SK-N-SH treated with all-trans-retinoic acid at 6 μM for 48 hours (cell line): ENCODE measurements at regions not wholly inside any gene's neighbourhood (a gene's known extent, or its start where the extent isn't known, plus 50 kb on each side); places are given as distances from the start of the nearest gene placed in this dataset.

Experiments used
- ATAC-seq: fragments of 200-7000 bp; cut with Tn5 transposase; 3 replicates; pipeline ENCODE4 v1.9.1; 2020; ENCODE audit warnings: mild to moderate bottlenecking, moderate library complexity
- ARNTL ChIP-seq: fragments of 450-650 bp; formaldehyde crosslinking; IDR thresholded peaks from 2 replicates; pipeline ENCODE4 v1.5.0; 2020; ENCODE audit warnings: low read depth, mild to moderate bottlenecking, moderate library complexity, borderline replicate concordance
- BACH2 ChIP-seq: fragments of 250-450 bp; sonication (Bioruptor Pico); IDR thresholded peaks from 2 replicates; pipeline ENCODE4 v1.9.0; 2021; ENCODE audit warnings: mild to moderate bottlenecking, borderline replicate concordance
- CSDC2 ChIP-seq: fragments of 250-450 bp; sonication (Bioruptor Pico); IDR thresholded peaks from 2 replicates; pipeline ENCODE4 v1.5.0; 2020; ENCODE audit warnings: mild to moderate bottlenecking, moderate library complexity
- ESRRG ChIP-seq: fragments of 250-450 bp; sonication (Bioruptor Pico); IDR thresholded peaks from 2 replicates; pipeline ENCODE4 v1.6.1; 2021; ENCODE audit warnings: mild to moderate bottlenecking
- GLIS3 ChIP-seq: fragments of 250-450 bp; sonication (Bioruptor Pico); IDR thresholded peaks from 2 replicates; pipeline ENCODE4 v1.5.0; 2020; ENCODE audit warnings: mild to moderate bottlenecking, moderate library complexity
- ISL1 ChIP-seq: fragments of 250-450 bp; sonication (Bioruptor Pico); IDR thresholded peaks from 2 replicates; pipeline ENCODE4 v2.1.2; 2022; ENCODE audit warnings: mild to moderate bottlenecking, moderate library complexity
- OSR1 ChIP-seq: fragments of 250-450 bp; sonication (Bioruptor Pico); IDR thresholded peaks from 2 replicates; pipeline ENCODE4 v1.8.0; 2022; ENCODE audit warnings: moderate library complexity, mild to moderate bottlenecking, inconsistent platforms
- PPARA ChIP-seq: fragments of 250-450 bp; sonication (Bioruptor Pico); IDR thresholded peaks from 2 replicates; pipeline ENCODE4 v1.5.0; 2020; ENCODE audit warnings: mild to moderate bottlenecking, borderline replicate concordance
- RARB ChIP-seq: fragments of 250-450 bp; sonication (Bioruptor Pico); IDR thresholded peaks from 2 replicates; pipeline ENCODE4 v1.8.0; 2021; ENCODE audit warnings: mild to moderate bottlenecking, moderate library complexity
- SNAI2 ChIP-seq: fragments of 250-450 bp; sonication (Bioruptor Pico); IDR thresholded peaks from 2 replicates; pipeline ENCODE4 v1.5.0; 2020; ENCODE audit warnings: mild to moderate bottlenecking, moderate library complexity
- TCF4 ChIP-seq: fragments of 250-450 bp; sonication (Bioruptor Pico); IDR thresholded peaks from 2 replicates; pipeline ENCODE4 v1.8.0; 2021; ENCODE audit warnings: mild to moderate bottlenecking, moderate library complexity, borderline replicate concordance
- ZFP3 ChIP-seq: fragments of 250-450 bp; sonication (Bioruptor Pico); IDR thresholded peaks from 2 replicates; pipeline ENCODE4 v1.5.0; 2020; ENCODE audit warnings: mild to moderate bottlenecking, moderate library complexity
- ZFP30 ChIP-seq: fragments of 450-650 bp; formaldehyde crosslinking; IDR thresholded peaks from 2 replicates; pipeline ENCODE4 v1.5.0; 2022; ENCODE audit warnings: mild to moderate bottlenecking, moderate library complexity
- ZNF565 ChIP-seq: fragments of 450-650 bp; formaldehyde crosslinking; conservative IDR thresholded peaks from 2 replicates; pipeline ENCODE4 v1.5.0; 2020; ENCODE audit warnings: low read depth, mild to moderate bottlenecking, moderate library complexity
- ZNF70 ChIP-seq: fragments of 450-650 bp; formaldehyde crosslinking; IDR thresholded peaks from 2 replicates; pipeline ENCODE4 v1.5.0; 2020; ENCODE audit warnings: mild to moderate bottlenecking, moderate library complexity
- ZNF8 ChIP-seq: fragments of 450-650 bp; formaldehyde crosslinking; IDR thresholded peaks from 2 replicates; pipeline ENCODE4 v1.5.0; 2020; ENCODE audit warnings: mild to moderate bottlenecking, moderate library complexity
- TF ChIP-seq, protein P1 (sequence below): fragments of 250-450 bp; sonication (Bioruptor Pico); IDR thresholded peaks from 2 replicates; pipeline ENCODE4 v1.8.0; 2020; ENCODE audit warnings: mild to moderate bottlenecking, moderate library complexity, borderline replicate concordance
- TF ChIP-seq, protein P2 (sequence below): fragments of 250-450 bp; sonication (Bioruptor Pico); IDR thresholded peaks from 2 replicates; pipeline ENCODE4 v1.8.0; 2021; ENCODE audit warnings: low read depth, mild to moderate bottlenecking, moderate library complexity, borderline replicate concordance
- TF ChIP-seq, protein P3 (sequence below): fragments of 250-450 bp; sonication (Bioruptor Pico); IDR thresholded peaks from 2 replicates; pipeline ENCODE4 v1.5.0; 2020; ENCODE audit warnings: mild to moderate bottlenecking, moderate library complexity
- TF ChIP-seq, protein P4 (sequence below): fragments of 250-450 bp; sonication (Bioruptor Pico); IDR thresholded peaks from 2 replicates; pipeline ENCODE4 v1.5.1; 2021; ENCODE audit warnings: mild to moderate bottlenecking, moderate library complexity
- TF ChIP-seq, protein P5 (sequence below): fragments of 250-450 bp; sonication (Bioruptor Pico); IDR thresholded peaks from 2 replicates; pipeline ENCODE4 v1.5.1; 2020; ENCODE audit warnings: low read depth, mild to moderate bottlenecking, moderate library complexity

DNA sequence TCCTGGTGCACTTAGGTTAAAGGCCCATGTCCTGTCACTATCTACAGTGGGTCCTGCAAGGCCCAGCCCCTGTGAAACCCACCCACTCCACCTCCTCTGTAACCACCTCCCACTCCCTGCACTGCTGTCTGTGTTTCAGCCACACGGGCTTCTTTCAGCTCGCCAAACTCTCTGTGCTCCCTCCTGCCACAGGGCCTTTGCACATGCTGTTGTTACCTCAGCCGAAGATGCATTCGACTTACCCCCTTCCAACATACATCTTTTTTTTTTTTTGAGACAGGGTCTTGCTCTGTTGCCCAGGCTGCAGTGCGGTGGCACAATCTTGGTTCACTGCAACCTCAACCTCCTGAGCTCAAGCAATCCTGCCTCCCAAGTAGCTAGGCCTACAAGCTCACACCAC, 76.5 kb upstream of the RPL38 start:
- TF ChIP-seq ZNF565 (no peak), ZFP30 (CRISPR knock-in tag) (no peak), CSDC2 (CRISPR knock-in tag) (no peak), BACH2 (CRISPR knock-in tag) (no peak), ESRRG (CRISPR knock-in tag) (no peak), PPARA (CRISPR knock-in tag) (no peak), TCF4 (CRISPR knock-in tag) (no peak), ARNTL (CRISPR knock-in tag) (no peak), ISL1 (CRISPR knock-in tag) (no peak), OSR1 (no peak), ZFP3 (CRISPR knock-in tag) (no peak), ZNF8 (CRISPR knock-in tag) (no peak)
- TF ChIP-seq, protein P1, sequence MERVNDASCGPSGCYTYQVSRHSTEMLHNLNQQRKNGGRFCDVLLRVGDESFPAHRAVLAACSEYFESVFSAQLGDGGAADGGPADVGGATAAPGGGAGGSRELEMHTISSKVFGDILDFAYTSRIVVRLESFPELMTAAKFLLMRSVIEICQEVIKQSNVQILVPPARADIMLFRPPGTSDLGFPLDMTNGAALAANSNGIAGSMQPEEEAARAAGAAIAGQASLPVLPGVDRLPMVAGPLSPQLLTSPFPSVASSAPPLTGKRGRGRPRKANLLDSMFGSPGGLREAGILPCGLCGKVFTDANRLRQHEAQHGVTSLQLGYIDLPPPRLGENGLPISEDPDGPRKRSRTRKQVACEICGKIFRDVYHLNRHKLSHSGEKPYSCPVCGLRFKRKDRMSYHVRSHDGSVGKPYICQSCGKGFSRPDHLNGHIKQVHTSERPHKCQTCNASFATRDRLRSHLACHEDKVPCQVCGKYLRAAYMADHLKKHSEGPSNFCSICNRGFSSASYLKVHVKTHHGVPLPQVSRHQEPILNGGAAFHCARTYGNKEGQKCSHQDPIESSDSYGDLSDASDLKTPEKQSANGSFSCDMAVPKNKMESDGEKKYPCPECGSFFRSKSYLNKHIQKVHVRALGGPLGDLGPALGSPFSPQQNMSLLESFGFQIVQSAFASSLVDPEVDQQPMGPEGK (CRISPR knock-in tag) = no peak
- TF ChIP-seq, protein P2, sequence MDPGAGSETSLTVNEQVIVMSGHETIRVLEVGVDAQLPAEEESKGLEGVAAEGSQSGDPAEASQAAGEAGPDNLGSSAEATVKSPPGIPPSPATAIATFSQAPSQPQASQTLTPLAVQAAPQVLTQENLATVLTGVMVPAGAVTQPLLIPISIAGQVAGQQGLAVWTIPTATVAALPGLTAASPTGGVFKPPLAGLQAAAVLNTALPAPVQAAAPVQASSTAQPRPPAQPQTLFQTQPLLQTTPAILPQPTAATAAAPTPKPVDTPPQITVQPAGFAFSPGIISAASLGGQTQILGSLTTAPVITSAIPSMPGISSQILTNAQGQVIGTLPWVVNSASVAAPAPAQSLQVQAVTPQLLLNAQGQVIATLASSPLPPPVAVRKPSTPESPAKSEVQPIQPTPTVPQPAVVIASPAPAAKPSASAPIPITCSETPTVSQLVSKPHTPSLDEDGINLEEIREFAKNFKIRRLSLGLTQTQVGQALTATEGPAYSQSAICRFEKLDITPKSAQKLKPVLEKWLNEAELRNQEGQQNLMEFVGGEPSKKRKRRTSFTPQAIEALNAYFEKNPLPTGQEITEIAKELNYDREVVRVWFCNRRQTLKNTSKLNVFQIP (CRISPR knock-in tag) = no peak
- TF ChIP-seq, protein P3, sequence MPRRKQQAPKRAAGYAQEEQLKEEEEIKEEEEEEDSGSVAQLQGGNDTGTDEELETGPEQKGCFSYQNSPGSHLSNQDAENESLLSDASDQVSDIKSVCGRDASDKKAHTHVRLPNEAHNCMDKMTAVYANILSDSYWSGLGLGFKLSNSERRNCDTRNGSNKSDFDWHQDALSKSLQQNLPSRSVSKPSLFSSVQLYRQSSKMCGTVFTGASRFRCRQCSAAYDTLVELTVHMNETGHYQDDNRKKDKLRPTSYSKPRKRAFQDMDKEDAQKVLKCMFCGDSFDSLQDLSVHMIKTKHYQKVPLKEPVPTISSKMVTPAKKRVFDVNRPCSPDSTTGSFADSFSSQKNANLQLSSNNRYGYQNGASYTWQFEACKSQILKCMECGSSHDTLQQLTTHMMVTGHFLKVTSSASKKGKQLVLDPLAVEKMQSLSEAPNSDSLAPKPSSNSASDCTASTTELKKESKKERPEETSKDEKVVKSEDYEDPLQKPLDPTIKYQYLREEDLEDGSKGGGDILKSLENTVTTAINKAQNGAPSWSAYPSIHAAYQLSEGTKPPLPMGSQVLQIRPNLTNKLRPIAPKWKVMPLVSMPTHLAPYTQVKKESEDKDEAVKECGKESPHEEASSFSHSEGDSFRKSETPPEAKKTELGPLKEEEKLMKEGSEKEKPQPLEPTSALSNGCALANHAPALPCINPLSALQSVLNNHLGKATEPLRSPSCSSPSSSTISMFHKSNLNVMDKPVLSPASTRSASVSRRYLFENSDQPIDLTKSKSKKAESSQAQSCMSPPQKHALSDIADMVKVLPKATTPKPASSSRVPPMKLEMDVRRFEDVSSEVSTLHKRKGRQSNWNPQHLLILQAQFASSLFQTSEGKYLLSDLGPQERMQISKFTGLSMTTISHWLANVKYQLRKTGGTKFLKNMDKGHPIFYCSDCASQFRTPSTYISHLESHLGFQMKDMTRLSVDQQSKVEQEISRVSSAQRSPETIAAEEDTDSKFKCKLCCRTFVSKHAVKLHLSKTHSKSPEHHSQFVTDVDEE = no peak
- TF ChIP-seq, protein P4, sequence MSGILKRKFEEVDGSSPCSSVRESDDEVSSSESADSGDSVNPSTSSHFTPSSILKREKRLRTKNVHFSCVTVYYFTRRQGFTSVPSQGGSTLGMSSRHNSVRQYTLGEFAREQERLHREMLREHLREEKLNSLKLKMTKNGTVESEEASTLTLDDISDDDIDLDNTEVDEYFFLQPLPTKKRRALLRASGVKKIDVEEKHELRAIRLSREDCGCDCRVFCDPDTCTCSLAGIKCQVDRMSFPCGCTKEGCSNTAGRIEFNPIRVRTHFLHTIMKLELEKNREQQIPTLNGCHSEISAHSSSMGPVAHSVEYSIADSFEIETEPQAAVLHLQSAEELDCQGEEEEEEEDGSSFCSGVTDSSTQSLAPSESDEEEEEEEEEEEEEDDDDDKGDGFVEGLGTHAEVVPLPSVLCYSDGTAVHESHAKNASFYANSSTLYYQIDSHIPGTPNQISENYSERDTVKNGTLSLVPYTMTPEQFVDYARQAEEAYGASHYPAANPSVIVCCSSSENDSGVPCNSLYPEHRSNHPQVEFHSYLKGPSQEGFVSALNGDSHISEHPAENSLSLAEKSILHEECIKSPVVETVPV = no peak

DNA sequence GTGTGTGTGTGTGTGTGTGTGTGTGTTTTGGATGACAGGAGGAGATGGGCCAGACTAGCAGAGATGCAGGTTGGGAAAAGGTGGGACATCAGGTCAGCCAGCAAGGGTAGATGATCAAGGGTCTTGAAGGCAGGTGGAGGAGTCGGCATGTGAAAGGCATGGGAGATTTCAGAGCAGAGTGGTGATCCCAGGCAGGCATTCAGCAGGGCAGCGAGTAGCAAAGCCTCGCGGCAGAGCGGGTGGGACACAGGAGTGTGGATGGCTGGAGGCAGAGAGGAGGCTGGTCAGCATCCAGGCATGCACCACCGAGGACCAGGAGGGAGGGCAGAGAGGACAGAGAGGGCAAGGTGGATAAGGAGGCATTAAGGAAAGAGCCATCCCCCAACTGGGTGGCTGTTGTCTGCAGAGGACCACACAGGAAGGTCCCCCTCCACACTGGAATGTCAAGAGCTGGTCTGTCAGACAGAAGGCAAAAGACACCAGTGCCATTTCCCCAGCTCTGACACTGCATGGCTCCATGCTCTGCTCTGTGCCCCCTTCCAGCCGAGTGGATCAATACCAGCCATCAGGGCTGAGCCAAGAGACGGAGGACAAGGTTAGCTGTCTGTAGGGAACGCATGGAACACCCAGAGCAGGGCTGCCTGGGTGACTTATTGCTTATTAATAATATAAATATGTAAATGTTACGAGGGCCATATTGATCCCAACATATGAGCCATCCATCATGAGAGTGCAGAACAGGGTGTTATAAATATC, 74.8 kb upstream of the RPL38 start:
- no peak for ATAC-seq
- TF ChIP-seq, protein P1 (CRISPR knock-in tag) = no peak
- TF ChIP-seq, protein P5, sequence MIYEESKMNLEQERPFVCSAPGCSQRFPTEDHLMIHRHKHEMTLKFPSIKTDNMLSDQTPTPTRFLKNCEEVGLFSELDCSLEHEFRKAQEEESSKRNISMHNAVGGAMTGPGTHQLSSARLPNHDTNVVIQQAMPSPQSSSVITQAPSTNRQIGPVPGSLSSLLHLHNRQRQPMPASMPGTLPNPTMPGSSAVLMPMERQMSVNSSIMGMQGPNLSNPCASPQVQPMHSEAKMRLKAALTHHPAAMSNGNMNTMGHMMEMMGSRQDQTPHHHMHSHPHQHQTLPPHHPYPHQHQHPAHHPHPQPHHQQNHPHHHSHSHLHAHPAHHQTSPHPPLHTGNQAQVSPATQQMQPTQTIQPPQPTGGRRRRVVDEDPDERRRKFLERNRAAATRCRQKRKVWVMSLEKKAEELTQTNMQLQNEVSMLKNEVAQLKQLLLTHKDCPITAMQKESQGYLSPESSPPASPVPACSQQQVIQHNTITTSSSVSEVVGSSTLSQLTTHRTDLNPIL = no peak
- TF ChIP-seq ZFP30 (CRISPR knock-in tag) = no peak
- TF ChIP-seq CSDC2 (CRISPR knock-in tag) = no peak
- TF ChIP-seq SNAI2 (CRISPR knock-in tag) = no peak
- TF ChIP-seq, protein P4 = no peak
- TF ChIP-seq ISL1 (CRISPR knock-in tag) = no peak
- no peak for TF ChIP-seq TCF4 (CRISPR knock-in tag)
- TF ChIP-seq, protein P2 (CRISPR knock-in tag) = no peak
- TF ChIP-seq RARB (CRISPR knock-in tag) = no peak
- no peak for TF ChIP-seq ZNF70 (CRISPR knock-in tag)
- TF ChIP-seq ARNTL (CRISPR knock-in tag) = no peak
- TF ChIP-seq ZNF565 = no peak
- TF ChIP-seq OSR1 = no peak
- no peak for TF ChIP-seq GLIS3

More for the DNA sequence above, 76.5 kb upstream of the RPL38 start:
- no peak for ATAC-seq
